ENCODE measurements at regions not wholly inside any gene's neighbourhood (a gene's known extent, or its start where the extent isn't known, plus 50 kb on each side); places are given as distances from the start of the nearest gene placed in this dataset.

- DNase-seq (ENCODE audit: extremely low spot score, insufficient read length, low read depth) (no peak), FAIRE-seq (no peak)
Measured at GRCh38 chr7:45494885-45495284, 79.3 kb upstream of the ADCY1 start.

- no peak for DNase-seq (ENCODE audit: extremely low spot score, insufficient read length, low read depth)
- no peak for FAIRE-seq
Measured at GRCh38 chr7:45495618-45496017, 78.5 kb upstream of the ADCY1 start.

- DNase-seq (ENCODE audit: extremely low spot score, insufficient read length, low read depth) (no peak), FAIRE-seq (no peak)
Measured at GRCh38 chr7:45500257-45500656, 73.9 kb upstream of the ADCY1 start.

- FAIRE-seq (no peak), DNase-seq (ENCODE audit: extremely low spot score, insufficient read length, low read depth) (no peak)
Measured at GRCh38 chr7:45501791-45502190, 72.4 kb upstream of the ADCY1 start.

GRCh38 chr7:45506059-45506458 lies 68.1 kb upstream of the ADCY1 start:
- DNase-seq (ENCODE audit: extremely low spot score, insufficient read length, low read depth), result no peak
- FAIRE-seq, result no peak

- no peak for FAIRE-seq
- no peak for DNase-seq (ENCODE audit: extremely low spot score, insufficient read length, low read depth)
Measured at GRCh38 chr7:45509222-45509621, 64.9 kb upstream of the ADCY1 start.

GRCh38 chr7:45511721-45512597 lies 62.2 kb upstream of the ADCY1 start:
- no peak for DNase-seq (ENCODE audit: extremely low spot score, insufficient read length, low read depth)
- no peak for FAIRE-seq

- FAIRE-seq (no peak), DNase-seq (ENCODE audit: extremely low spot score, insufficient read length, low read depth) (no peak)
Measured at GRCh38 chr7:45514944-45515343, 59.2 kb upstream of the ADCY1 start.

- FAIRE-seq (no peak), DNase-seq (ENCODE audit: extremely low spot score, insufficient read length, low read depth) (no peak)
Measured at GRCh38 chr7:45515346-45515745, 58.8 kb upstream of the ADCY1 start.
